NCI-H345 (cell line): ENCODE measurements at regions not wholly inside any gene's neighbourhood (a gene's known extent, or its start where the extent isn't known, plus 50 kb on each side); places are given as distances from the start of the nearest gene placed in this dataset.

Source experiments
- DNase-seq: peaks from one replicate; lab custom pipeline; 2025; lab: John Stamatoyannopoulos, UW

DNA sequence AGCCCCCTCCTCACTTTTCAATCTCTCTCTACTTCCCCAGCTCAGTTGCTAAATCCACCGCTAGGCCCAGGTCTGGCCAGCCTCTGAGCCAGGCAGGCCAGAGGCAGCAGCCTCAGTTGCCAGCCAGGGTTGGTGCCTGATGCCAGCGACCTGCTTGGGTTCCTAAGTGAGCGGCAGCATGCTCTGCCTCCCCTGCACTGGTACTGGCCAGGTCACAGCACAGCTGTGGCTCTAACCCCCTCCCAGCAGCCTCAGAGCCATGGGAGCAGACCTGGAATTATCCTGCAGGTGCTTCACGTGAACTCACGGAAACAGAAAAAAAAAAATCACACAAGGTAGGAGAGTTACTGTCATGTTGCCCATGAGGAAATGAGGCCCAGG is 82.5 kb upstream of the ATF3 start:
- no peak for DNase-seq

DNA sequence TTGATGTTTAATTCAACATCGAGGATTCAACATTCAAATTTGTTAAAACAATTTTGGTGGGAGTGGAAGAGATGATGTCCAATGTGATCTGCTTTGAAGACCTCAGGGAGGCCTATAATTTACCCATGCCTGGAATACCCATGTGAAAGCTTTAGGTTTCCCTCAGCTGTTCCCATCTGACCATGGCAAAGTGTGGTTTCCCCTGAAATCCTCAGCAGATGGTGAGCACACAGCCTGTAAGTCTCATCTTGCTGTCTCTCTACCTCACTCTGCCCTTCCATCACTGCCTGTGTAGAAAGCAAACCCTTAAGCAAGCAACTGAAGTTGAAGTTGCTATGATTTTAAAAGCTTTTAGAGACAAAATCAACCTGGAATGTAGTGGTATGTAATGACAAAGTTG is 80.1 kb upstream of the ATF3 start:
- no peak for DNase-seq

DNA sequence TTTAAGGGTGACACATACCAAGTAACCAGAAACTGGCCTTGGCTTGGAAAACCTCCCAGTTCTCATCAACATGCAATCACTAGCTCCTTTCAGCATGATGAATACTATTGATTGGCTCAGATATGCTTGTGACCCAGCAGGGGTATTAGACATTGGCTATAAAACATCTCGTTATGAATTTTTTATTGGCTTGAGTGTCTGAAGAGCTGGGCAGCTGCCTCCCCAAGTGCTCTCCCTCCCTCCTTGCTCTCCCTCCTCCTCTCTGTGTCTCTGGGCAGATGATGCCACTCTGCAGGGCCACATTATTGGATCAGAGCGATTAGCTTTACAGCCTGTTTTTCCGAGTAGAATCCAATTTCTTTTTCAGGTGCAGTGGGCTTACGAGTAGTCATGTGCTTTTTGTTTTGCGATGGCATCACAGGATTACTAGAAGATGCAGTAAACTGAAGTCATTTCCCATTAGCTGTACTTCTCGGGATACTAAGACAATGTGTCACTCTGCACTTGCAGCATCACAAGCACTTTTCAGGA is 79.3 kb upstream of the ATF3 start:
- no peak for DNase-seq

DNA sequence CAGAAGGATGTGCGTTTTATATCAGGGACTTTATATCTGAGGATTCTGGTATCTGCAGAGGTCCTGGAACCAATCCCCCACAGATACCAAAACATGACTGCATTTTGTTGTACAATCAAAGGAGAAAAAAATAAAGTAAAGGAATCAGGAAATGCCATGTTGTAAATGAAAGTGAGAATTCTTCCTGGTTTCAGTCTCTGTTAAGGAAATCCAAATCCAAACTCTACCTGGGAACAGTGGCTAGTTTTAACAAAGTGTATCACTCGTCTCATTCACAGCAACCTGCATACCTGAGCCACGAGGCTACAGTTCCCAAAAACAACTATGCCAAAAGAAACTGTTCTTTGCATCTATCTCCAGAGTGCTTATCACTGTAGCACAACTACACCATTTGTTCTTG is 77.3 kb upstream of the ATF3 start:
- no peak for DNase-seq

DNA sequence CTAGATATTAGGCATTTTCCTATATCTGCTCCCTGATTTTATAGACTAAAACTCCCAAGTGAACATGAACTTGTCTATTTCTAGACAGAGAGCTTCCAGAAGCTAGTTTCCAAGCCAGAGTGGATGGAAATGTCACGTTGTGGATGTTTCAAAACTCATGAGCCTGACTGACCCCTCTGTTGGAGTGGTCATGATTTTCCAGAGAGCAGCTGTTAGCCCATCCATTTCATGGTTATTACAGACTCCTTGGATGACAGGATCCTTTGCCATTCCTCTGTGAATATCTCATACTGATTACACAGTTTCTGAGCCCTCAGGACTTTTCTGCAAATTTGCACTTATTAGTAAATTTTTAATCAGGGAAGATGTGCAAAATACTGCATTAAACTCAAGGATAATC is 76.8 kb upstream of the ATF3 start:
- no peak for DNase-seq

- no peak for DNase-seq
Observed at GRCh38 chr1:212532469-212533147, 76.0 kb upstream of the ATF3 start.

GRCh38 chr1:212533148-212533517 is 75.4 kb upstream of the ATF3 start:
- DNase-seq: no peak

DNA sequence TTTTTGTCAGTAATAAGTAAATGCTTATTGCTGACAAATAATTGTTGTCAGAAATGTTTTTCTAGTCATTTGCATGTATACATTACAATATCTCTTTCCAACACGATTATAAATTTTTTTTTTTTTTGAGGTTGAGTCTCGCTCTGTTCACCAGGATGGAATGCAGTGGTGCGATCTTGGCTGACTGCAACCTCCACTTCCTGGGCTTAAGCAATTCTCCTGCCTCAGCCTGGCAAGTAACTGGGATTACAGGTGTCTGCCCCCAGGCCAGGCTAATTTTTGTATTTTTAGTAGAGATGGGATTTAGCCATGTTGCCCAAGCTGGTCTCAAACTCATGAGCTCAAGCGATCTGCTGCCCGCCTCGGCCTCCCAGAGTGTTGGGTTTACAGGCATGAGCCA is 72.0 kb upstream of the ATF3 start:
- DNase-seq: no peak

- DNase-seq: no peak
Observed at GRCh38 chr1:212537610-212538009, 71.0 kb upstream of the ATF3 start.

- DNase-seq: no peak
Observed at GRCh38 chr1:212539737-212540430, 68.7 kb upstream of the ATF3 start.

- no peak for DNase-seq
Observed at GRCh38 chr1:212542761-212543187, 65.8 kb upstream of the ATF3 start.

GRCh38 chr1:212544110-212544509 is 64.5 kb upstream of the ATF3 start:
- no peak for DNase-seq

- no peak for DNase-seq
Observed at GRCh38 chr1:212545941-212546635, 62.5 kb upstream of the ATF3 start.

DNA sequence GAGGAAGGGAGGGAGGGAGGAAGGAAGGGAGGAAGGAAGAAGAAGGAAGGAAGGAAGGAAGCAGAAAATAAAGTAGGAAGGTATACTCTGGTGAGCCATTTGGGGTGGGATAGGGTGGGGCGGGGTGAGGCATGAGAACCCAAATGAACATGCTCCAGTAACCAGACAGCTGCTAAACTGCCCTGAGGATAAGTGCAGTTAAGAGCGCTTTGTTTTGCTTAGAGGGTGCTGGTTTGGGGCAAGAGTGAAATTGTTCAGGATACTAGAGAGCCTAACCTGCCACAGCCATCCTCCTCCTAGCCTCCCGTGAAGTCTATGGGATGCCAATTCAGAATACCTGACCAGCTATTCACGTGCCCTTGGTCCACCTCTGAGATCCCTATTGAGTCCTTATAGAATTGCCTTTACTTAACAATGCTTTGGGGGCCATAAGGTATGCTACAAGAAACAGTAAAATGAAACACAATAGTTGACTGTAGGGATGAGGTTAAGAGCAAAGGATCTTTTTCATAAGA is 59.0 kb upstream of the ATF3 start:
- no peak for DNase-seq

DNA sequence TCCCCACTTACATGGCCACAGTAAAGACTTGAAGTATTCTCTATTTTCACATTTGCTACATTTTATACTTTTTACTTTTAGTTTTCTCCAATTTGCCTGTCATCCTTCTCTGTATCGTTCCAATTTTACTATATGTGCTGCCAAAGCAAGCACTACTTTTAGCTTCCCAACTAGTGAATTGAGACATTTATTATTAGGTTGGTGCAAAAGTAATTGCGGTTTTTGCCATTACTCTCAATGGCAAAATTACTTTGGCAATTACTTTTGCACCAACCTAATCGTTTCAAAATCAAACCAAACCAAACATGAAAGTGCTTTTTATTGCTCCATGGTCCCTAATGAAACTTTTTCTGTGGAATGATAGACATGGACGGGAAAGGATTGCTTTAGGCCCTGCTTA is 56.6 kb upstream of the ATF3 start:
- no peak for DNase-seq

GRCh38 chr1:212553676-212554075 is 54.9 kb upstream of the ATF3 start:
- DNase-seq: no peak

GRCh38 chr1:212554401-212554800 is 54.2 kb upstream of the ATF3 start:
- no peak for DNase-seq

- no peak for DNase-seq
Observed at GRCh38 chr1:212555426-212555825, 53.1 kb upstream of the ATF3 start.

DNA sequence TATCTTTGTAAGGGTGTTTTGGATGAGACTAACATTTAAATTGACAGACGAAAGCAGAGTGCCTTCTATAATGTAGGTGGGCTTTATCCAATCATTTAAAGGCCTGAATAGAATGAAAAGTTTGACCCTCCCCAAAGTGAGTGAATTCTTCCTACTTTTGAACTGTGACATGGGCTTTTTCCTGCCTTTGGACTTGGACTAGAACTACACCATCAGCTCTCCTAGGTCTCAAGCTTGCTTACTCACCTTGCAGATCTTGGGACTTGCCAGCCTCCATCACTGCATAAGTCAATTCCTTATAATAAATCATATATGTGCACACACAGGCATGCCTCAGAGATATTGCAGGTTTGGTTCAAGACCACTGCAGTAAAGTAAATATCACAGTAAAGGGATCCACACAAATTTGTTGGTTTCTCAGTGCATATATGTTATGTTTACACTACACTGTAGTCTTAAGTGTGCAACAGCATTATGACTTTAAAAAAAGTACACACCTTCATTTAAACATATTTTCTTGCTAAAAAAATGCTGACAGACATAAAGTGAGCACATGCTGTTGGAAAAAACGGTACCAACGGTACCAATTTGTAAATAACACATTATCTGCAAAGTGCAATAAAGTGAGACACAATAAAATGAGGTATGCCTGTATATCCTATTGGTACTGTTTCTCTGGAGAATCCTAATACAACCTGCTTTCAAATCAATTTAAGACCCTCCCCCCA is 51.6 kb upstream of the ATF3 start:
- no peak for DNase-seq

- no peak for DNase-seq
Observed at GRCh38 chr1:212557739-212558692, 50.5 kb upstream of the ATF3 start.
